ENCODE measurements at regions not wholly inside any gene's neighbourhood (a gene's known extent, or its start where the extent isn't known, plus 50 kb on each side); places are given as distances from the start of the nearest gene placed in this dataset.

GRCh38 chr15:60138397-60138968, 134.4 kb downstream of the FOXB1 start:
- CTCF ChIA-PET = interaction anchor here (1.0 to 2.0 kb wide), 4 partner anchors 11 to 447 kb away, joined by 3 to 9 read pairs (median 4); no protein-coding TSS in a partner anchor
- FAIRE-seq (no peak), DNase-seq (ENCODE audit: low read depth in 1 of 2, low spot score in 1 of 2) (no peak)

GRCh38 chr15:60152386-60152785, 148.3 kb downstream of the FOXB1 start:
- CTCF ChIA-PET = interaction anchor here (0.8 to 2.1 kb wide), 2 partner anchors 9 to 18 kb away, joined by 3 to 7 read pairs; no protein-coding TSS in a partner anchor
- no peaks in the 10 kb centered on the region for H3K9me3 ChIP-seq
- DNase-seq (ENCODE audit: low read depth in 1 of 2, low spot score in 1 of 2) (no peak), FAIRE-seq (no peak), ATAC-seq (no peak)
- H3K4me3 ChIP-seq = no peak overlapping the region
- no peak overlapping the region for H3K27ac ChIP-seq
- no peaks in the 10 kb centered on the region for H3K4me1 ChIP-seq
- no peak for TF ChIP-seq JUN (IDR thresholded peaks at IDR 0.05)
- no peak overlapping the region for H3K4me2 ChIP-seq
- WGBS (ENCODE audit: missing lambda C conversion rate) = 14% methylated on average over 4 of the region's 4 CpGs
- POLR2A ChIA-PET = no interaction called here

More at GRCh38 chr15:60138397-60138968, 134.4 kb downstream of the FOXB1 start:
- Histone ChIP-seq H3K4me2 (no peak overlapping the region), H3K27ac (no peak overlapping the region), H3K4me1 (no peaks in the 10 kb centered on the region), H3K9me3 (no peaks in the 10 kb centered on the region), H3K4me3 (no peak overlapping the region)
- TF ChIP-seq TFCP2L1 (CRISPR knock-in tag; IDR thresholded peaks at IDR 0.05) (no peak), RCOR1 (IDR thresholded peaks at IDR 0.05; ENCODE audit: low read depth, low read length) (no peak), CTCF (IDR thresholded peaks at IDR 0.05) (no peak), EHF (CRISPR knock-in tag; IDR thresholded peaks at IDR 0.05) (no peak), JUN (IDR thresholded peaks at IDR 0.05) (no peak)
- 54% methylated on average over 3 of the region's 3 CpGs for WGBS (ENCODE audit: missing lambda C conversion rate)
- POLR2A ChIA-PET = no interaction called here
- no peak for ATAC-seq

GRCh38 chr15:60154764-60155325, 150.7 kb downstream of the FOXB1 start:
- TF ChIP-seq MAFK (IDR thresholded peaks at IDR 0.05; ENCODE audit: partially characterized antibody) (peak; percentile 94), POLR2AphosphoS2 (conservative IDR thresholded peaks at IDR 0.05; ENCODE audit: low read length) (no peak)
- Histone ChIP-seq H3K9me3 (no peaks in the 10 kb centered on the region), H3K4me1 (no peaks in the 10 kb centered on the region), H3K27ac (no peak overlapping the region), H3K4me3 (no peak overlapping the region), H3K4me2 (no peak overlapping the region)
- WGBS (ENCODE audit: missing lambda C conversion rate) = 62% methylated on average over 4 of the region's 4 CpGs
- CTCF ChIA-PET = interaction anchor here (0.6 to 1.6 kb wide), 2 partner anchors 86 to 366 kb away, joined by 3 to 4 read pairs; no protein-coding TSS in a partner anchor
- POLR2A ChIA-PET = no interaction called here
- peak; percentile 81 for FAIRE-seq
- no peak for DNase-seq (ENCODE audit: low read depth in 1 of 2, low spot score in 1 of 2)
- ATAC-seq = no peak

DNA sequence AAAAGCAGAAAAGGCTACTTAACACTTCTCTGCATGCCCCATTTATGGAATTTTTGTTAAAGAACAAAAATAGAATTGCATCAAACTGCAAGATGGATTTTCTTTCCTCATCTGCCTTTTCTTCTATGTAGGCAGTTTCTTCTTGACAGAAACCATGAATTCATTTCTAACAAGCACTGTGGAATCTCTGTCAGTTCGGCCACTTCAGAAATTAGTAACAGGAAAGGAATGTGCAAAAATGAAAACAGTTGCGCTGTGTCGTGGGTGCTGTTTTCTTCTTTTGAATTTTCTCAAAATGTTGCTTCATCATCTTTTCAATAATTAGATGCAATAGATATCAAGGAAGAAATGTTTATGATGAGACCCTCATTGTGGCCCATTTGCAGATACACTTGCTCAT, 151.6 kb downstream of the FOXB1 start:
- H3K4me1 ChIP-seq = no peaks in the 10 kb centered on the region
- no peak for DNase-seq (ENCODE audit: low read depth in 1 of 2, low spot score in 1 of 2)
- no peak overlapping the region for H3K4me3 ChIP-seq
- no peak overlapping the region for H3K27ac ChIP-seq
- WGBS (ENCODE audit: missing lambda C conversion rate) = 24% methylated on average over 3 of the region's 3 CpGs
- no peak overlapping the region for H3K4me2 ChIP-seq
- no peak for TF ChIP-seq ZC3H11A (IDR thresholded peaks at IDR 0.05)
- no peak for TF ChIP-seq ESRRA (IDR thresholded peaks at IDR 0.05; ENCODE audit: borderline replicate concordance, low read length)
- no peak for TF ChIP-seq HDAC2 (IDR thresholded peaks at IDR 0.05)
- TF ChIP-seq, protein P1, sequence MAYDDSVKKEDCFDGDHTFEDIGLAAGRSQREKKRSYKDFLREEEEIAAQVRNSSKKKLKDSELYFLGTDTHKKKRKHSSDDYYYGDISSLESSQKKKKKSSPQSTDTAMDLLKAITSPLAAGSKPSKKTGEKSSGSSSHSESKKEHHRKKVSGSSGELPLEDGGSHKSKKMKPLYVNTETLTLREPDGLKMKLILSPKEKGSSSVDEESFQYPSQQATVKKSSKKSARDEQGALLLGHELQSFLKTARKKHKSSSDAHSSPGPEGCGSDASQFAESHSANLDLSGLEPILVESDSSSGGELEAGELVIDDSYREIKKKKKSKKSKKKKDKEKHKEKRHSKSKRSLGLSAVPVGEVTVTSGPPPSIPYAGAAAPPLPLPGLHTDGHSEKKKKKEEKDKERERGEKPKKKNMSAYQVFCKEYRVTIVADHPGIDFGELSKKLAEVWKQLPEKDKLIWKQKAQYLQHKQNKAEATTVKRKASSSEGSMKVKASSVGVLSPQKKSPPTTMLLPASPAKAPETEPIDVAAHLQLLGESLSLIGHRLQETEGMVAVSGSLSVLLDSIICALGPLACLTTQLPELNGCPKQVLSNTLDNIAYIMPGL (CRISPR knock-in tag; IDR thresholded peaks at IDR 0.05; ENCODE audit: borderline replicate concordance) = no peak
- TF ChIP-seq JUNB (IDR thresholded peaks at IDR 0.05) = no peak
- no peak for ATAC-seq
- POLR2A ChIA-PET = no interaction called here
- H3K9me3 ChIP-seq = no peaks in the 10 kb centered on the region
- CTCF ChIA-PET = interaction anchor here (1.6 kb wide), 1 partner anchor 365 kb away, joined by 4 read pairs; no protein-coding TSS in a partner anchor
- no peak for FAIRE-seq

DNA sequence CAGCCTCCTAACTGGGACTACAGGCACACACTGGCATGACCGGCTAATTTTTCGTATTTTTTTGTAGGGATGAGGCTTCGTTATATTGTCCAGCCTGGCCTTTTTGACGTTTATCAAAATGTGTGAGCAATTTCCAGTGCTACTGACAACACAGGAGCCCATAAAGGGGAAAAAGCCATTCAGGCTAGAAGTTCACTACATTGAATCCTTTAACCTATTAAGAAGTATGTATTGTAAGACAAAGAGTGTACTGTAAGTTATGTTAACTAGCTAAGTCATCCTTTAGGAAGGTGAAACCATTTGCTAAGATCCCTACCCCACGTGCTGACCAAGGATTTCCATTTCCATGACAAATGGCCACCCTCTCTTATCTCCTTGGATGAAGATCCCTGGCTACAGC, 156.8 kb downstream of the FOXB1 start:
- H3K4me3 ChIP-seq = no peak overlapping the region
- no peak overlapping the region for H3K4me2 ChIP-seq
- H3K9me3 ChIP-seq = no peaks in the 10 kb centered on the region; the same call in 2 of the 3 replicates
- no peak for FAIRE-seq
- CTCF ChIA-PET = interaction anchor here (0.8 to 1.3 kb wide), 4 partner anchors 9 to 433 kb away, joined by 3 to 7 read pairs (median 4); no protein-coding TSS in a partner anchor
- no peak for DNase-seq (ENCODE audit: low read depth in 1 of 2, low spot score in 1 of 2)
- H3K4me1 ChIP-seq = no peaks in the 10 kb centered on the region
- ATAC-seq = no peak
- 16% methylated on average over 5 of the region's 5 CpGs for WGBS (ENCODE audit: missing lambda C conversion rate)
- POLR2A ChIA-PET = no interaction called here
- H3K27ac ChIP-seq = no peak overlapping the region
- TF ChIP-seq FOSL2 (IDR thresholded peaks at IDR 0.05) = no peak
- TF ChIP-seq FOSL2 (CRISPR knock-in tag; IDR thresholded peaks at IDR 0.05) = no peak
- no peak for TF ChIP-seq CBX2 (IDR thresholded peaks at IDR 0.05; ENCODE audit: borderline replicate concordance, low read depth)
- no peak for TF ChIP-seq POLR2AphosphoS2 (conservative IDR thresholded peaks at IDR 0.05; ENCODE audit: low read length)
- TF ChIP-seq, protein P2, sequence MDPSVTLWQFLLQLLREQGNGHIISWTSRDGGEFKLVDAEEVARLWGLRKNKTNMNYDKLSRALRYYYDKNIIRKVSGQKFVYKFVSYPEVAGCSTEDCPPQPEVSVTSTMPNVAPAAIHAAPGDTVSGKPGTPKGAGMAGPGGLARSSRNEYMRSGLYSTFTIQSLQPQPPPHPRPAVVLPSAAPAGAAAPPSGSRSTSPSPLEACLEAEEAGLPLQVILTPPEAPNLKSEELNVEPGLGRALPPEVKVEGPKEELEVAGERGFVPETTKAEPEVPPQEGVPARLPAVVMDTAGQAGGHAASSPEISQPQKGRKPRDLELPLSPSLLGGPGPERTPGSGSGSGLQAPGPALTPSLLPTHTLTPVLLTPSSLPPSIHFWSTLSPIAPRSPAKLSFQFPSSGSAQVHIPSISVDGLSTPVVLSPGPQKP (IDR thresholded peaks at IDR 0.05; ENCODE audit: low read depth, low read length) = no peak
- TF ChIP-seq RARB (CRISPR knock-in tag; IDR thresholded peaks at IDR 0.05) = no peak
- TF ChIP-seq KDM5A (IDR thresholded peaks at IDR 0.05) = no peak
- no peak for TF ChIP-seq FOXS1 (CRISPR knock-in tag; IDR thresholded peaks at IDR 0.05)
- TF ChIP-seq, protein P3, sequence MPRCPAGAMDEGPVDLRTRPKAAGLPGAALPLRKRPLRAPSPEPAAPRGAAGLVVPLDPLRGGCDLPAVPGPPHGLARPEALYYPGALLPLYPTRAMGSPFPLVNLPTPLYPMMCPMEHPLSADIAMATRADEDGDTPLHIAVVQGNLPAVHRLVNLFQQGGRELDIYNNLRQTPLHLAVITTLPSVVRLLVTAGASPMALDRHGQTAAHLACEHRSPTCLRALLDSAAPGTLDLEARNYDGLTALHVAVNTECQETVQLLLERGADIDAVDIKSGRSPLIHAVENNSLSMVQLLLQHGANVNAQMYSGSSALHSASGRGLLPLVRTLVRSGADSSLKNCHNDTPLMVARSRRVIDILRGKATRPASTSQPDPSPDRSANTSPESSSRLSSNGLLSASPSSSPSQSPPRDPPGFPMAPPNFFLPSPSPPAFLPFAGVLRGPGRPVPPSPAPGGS (IDR thresholded peaks at IDR 0.05) = no peak
- no peak for TF ChIP-seq ESRRA (IDR thresholded peaks at IDR 0.05; ENCODE audit: borderline replicate concordance, low read length)
- no peak for TF ChIP-seq ZNF302 (CRISPR knock-in tag; IDR thresholded peaks at IDR 0.05)
- no peak for TF ChIP-seq POLR2A (IDR thresholded peaks at IDR 0.05; ENCODE audit: low read length)
- TF ChIP-seq JUN (IDR thresholded peaks at IDR 0.05) = no peak

Data from A549 (cell line).